ENCODE measurements at regions not wholly inside any gene's neighbourhood (a gene's known extent, or its start where the extent isn't known, plus 50 kb on each side); places are given as distances from the start of the nearest gene placed in this dataset.

DNA sequence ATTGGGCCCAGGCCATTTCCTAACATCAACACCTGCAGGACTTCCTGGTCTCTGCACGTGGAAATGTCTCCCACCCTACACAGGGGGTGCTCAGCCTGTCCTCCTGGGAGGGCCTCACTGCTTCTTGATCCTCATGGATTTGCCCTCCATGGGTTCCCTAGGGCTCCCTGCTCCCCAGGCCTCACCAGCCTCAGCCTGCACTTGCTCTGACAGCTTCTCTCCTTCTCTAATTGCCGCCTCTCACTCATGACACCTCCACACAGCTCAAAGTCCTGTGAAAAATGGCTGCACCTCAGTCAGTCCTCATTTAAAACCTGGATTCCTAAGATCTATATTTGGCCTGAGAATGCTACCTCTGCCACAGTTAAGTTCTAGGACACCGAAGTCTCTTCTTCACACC lies 130.6 kb downstream of the PXDC1 start:
- TF ChIP-seq, protein P1, sequence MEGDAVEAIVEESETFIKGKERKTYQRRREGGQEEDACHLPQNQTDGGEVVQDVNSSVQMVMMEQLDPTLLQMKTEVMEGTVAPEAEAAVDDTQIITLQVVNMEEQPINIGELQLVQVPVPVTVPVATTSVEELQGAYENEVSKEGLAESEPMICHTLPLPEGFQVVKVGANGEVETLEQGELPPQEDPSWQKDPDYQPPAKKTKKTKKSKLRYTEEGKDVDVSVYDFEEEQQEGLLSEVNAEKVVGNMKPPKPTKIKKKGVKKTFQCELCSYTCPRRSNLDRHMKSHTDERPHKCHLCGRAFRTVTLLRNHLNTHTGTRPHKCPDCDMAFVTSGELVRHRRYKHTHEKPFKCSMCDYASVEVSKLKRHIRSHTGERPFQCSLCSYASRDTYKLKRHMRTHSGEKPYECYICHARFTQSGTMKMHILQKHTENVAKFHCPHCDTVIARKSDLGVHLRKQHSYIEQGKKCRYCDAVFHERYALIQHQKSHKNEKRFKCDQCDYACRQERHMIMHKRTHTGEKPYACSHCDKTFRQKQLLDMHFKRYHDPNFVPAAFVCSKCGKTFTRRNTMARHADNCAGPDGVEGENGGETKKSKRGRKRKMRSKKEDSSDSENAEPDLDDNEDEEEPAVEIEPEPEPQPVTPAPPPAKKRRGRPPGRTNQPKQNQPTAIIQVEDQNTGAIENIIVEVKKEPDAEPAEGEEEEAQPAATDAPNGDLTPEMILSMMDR (IDR thresholded peaks at IDR 0.05; ENCODE audit: low read depth, low read length), result no peak
- Histone ChIP-seq H3K36me3 (no peaks in the 10 kb centered on the region), H3K27me3 (no peaks in the 10 kb centered on the region), H3K4me3 (no peak overlapping the region), H3K4me1 (ENCODE audit: low read depth) (peaks cover 9% of the 10 kb centered on the region), H3K9me3 (ENCODE audit: low read depth) (no peaks in the 10 kb centered on the region), H3K27ac (no peak overlapping the region)
- DNase-seq (ENCODE audit: low read depth in 1 of 2, low spot score in 1 of 2), result no peak

DNA sequence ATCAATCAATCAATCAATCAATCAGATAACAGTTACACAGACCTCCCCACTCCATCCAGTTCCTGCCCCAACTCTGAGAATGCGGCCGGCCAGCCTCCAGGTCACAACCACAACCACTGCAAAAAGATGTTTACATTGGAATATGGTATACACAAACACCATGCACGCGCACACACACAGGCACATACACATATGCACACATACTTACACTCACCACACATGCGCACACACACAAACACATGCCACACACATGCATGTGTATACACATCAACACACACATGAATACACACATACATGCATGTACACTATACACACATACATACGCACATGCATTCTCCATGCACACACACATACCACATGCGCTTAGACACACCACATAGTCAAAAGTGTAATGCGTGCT lies 131.1 kb downstream of the PXDC1 start:
- no peak for DNase-seq (ENCODE audit: low read depth in 1 of 2, low spot score in 1 of 2)

DNA sequence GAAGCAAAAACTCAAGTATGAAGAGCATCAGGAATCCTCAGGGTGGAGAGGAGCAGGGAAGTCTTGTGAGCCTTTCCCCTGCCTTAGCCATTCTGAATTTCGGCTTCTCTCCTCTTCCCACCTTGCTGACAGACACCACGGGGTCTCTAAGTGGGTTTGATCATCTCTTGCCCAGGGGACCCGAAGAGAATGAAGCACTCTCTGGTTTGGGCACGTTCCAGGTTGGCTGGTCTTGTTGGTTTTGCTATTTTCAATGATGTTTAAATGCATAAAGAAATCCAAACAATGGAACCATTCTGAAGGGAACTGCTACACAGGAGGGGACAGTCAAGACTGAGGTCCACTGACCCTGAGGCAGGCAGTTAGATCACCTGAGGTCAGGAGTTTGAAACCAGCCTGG lies 131.7 kb downstream of the PXDC1 start:
- Histone ChIP-seq H3K9me3 (ENCODE audit: low read depth) (no peaks in the 10 kb centered on the region), H3K36me3 (no peaks in the 10 kb centered on the region), H3K4me3 (no peak overlapping the region), H3K27me3 (no peaks in the 10 kb centered on the region), H3K4me1 (ENCODE audit: low read depth) (peaks cover 9% of the 10 kb centered on the region), H3K27ac (no peak overlapping the region)
- DNase-seq (ENCODE audit: low read depth in 1 of 2, low spot score in 1 of 2), result no peak
- TF ChIP-seq, protein P1 (IDR thresholded peaks at IDR 0.05; ENCODE audit: low read depth, low read length), result no peak

More for the DNA sequence above, 131.1 kb downstream of the PXDC1 start:
- H3K4me1 ChIP-seq (ENCODE audit: low read depth), result peaks cover 9% of the 10 kb centered on the region
- no peaks in the 10 kb centered on the region for H3K9me3 ChIP-seq (ENCODE audit: low read depth)
- TF ChIP-seq, protein P1 (IDR thresholded peaks at IDR 0.05; ENCODE audit: low read depth, low read length), result no peak
- no peak overlapping the region for H3K4me3 ChIP-seq
- H3K36me3 ChIP-seq, result no peaks in the 10 kb centered on the region
- no peak overlapping the region for H3K27ac ChIP-seq
- H3K27me3 ChIP-seq, result no peaks in the 10 kb centered on the region

DNA sequence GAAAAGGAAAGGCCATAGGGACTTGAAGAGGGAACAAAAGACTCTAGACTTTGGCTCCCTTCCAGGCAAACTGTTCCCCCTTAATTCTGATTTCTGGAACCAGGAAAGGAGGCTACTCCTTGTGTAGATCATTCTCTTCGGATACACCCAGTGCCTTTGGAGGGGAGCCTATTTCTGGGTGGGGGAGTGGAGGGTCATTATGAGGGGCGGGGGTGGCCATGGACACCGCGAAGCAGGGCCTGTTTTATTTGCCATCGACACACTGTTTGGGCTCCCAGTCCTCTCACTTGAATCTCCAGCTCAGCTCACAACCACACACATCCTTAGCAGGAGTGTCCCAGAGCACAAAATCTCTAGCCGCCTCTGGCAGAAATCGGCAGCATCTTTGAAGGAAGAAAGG lies 132.3 kb downstream of the PXDC1 start:
- peaks cover 9% of the 10 kb centered on the region for H3K4me1 ChIP-seq (ENCODE audit: low read depth)
- H3K4me3 ChIP-seq, result no peak overlapping the region
- TF ChIP-seq, protein P1 (IDR thresholded peaks at IDR 0.05; ENCODE audit: low read depth, low read length), result no peak
- no peaks in the 10 kb centered on the region for H3K27me3 ChIP-seq
- DNase-seq (ENCODE audit: low read depth in 1 of 2, low spot score in 1 of 2), result no peak
- H3K27ac ChIP-seq, result no peak overlapping the region
- H3K36me3 ChIP-seq, result no peaks in the 10 kb centered on the region
- H3K9me3 ChIP-seq (ENCODE audit: low read depth), result no peaks in the 10 kb centered on the region

DNA sequence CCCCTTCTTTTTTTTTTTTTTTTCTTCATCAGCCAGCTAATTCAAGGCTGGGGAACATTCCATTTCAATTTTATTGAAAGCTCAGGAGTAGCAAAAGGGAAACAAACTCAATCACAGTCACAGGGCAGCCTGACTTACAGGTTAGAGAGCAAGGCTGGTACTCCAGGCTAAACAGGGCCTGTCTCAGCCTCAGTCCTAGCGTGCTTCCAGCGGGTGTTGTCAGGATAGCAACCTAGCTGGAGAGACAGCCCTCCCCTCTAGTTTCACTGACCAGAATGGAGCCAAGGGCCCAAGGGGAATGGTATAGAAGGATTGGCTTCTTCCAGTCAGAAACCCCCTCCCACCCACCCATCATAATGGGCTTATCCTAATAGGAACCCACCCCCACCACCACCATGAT lies 132.9 kb downstream of the PXDC1 start:
- peaks cover 9% of the 10 kb centered on the region for H3K4me1 ChIP-seq (ENCODE audit: low read depth)
- DNase-seq (ENCODE audit: low read depth in 1 of 2, low spot score in 1 of 2), result no peak
- TF ChIP-seq, protein P1 (IDR thresholded peaks at IDR 0.05; ENCODE audit: low read depth, low read length), result no peak
- H3K27me3 ChIP-seq, result no peaks in the 10 kb centered on the region
- H3K4me3 ChIP-seq, result no peak overlapping the region
- no peak overlapping the region for H3K27ac ChIP-seq
- no peaks in the 10 kb centered on the region for H3K36me3 ChIP-seq
- H3K9me3 ChIP-seq (ENCODE audit: low read depth), result no peaks in the 10 kb centered on the region
